ENCODE measurements at regions not wholly inside any gene's neighbourhood (a gene's known extent, or its start where the extent isn't known, plus 50 kb on each side); places are given as distances from the start of the nearest gene placed in this dataset.

- peak overlapping the region; percentile 31; the same call in 1 of the 2 replicates for H3K4me2 ChIP-seq (ENCODE audit: insufficient read depth, low read length)
- no peak for ATAC-seq (ENCODE audit: insufficient read depth, low read depth)
- H3K4me1 ChIP-seq (ENCODE audit: insufficient read depth, low read length) = peaks cover 28% of the 10 kb centered on the region
- no peaks in the 10 kb centered on the region for H3K27me3 ChIP-seq (ENCODE audit: insufficient read depth, low read length, poor library complexity)
- TF ChIP-seq CTCF (IDR thresholded peaks at IDR 0.05; ENCODE audit: borderline replicate concordance, extremely low read depth, low read length, poor library complexity, severe bottlenecking) (no peak), EZH2 (IDR thresholded peaks at IDR 0.05; ENCODE audit: borderline replicate concordance, low read depth, low read length, severe bottlenecking) (no peak)
- peak overlapping the region; percentile 6; the same call in 1 of the 2 replicates for H2AFZ ChIP-seq (ENCODE audit: low read depth, low read length)
- H3K9ac ChIP-seq (ENCODE audit: low read depth, low read length) = no peak overlapping the region
- no peaks in the 10 kb centered on the region for H3K79me2 ChIP-seq (ENCODE audit: insufficient read depth, low read length)
- H4K20me1 ChIP-seq (ENCODE audit: insufficient read depth, low read length) = no peaks in the 10 kb centered on the region
- no peak for DNase-seq
- H3K27ac ChIP-seq (ENCODE audit: low read length) = peak overlapping the region; percentile 52; the same call in 1 of the 2 replicates
- H3K4me3 ChIP-seq (ENCODE audit: low read depth in 1 of 2, low read length in 2 of 2) = no peak overlapping the region
- no peaks in the 10 kb centered on the region for H3K9me3 ChIP-seq (ENCODE audit: insufficient read depth, low read length, severe bottlenecking)
- H3K36me3 ChIP-seq (ENCODE audit: insufficient read depth, low read length) = no peaks in the 10 kb centered on the region
Measured at GRCh38 chr6:135117413-135117968, 62.9 kb upstream of the HBS1L start.

GRCh38 chr6:135116571-135116970 is 61.9 kb upstream of the HBS1L start:
- Histone ChIP-seq H3K27me3 (ENCODE audit: insufficient read depth, low read length, poor library complexity) (no peaks in the 10 kb centered on the region), H3K27ac (ENCODE audit: low read length) (peak overlapping the region; percentile 52), H2AFZ (ENCODE audit: low read depth, low read length) (peak overlapping the region; percentile 14; the same call in 1 of the 2 replicates), H3K9ac (ENCODE audit: low read depth, low read length) (no peak overlapping the region), H3K4me3 (ENCODE audit: low read depth in 1 of 2, low read length in 2 of 2) (no peak overlapping the region), H3K9me3 (ENCODE audit: insufficient read depth, low read length, severe bottlenecking) (no peaks in the 10 kb centered on the region), H3K79me2 (ENCODE audit: insufficient read depth, low read length) (no peaks in the 10 kb centered on the region), H4K20me1 (ENCODE audit: insufficient read depth, low read length) (no peaks in the 10 kb centered on the region), H3K36me3 (ENCODE audit: insufficient read depth, low read length) (no peaks in the 10 kb centered on the region), H3K4me1 (ENCODE audit: insufficient read depth, low read length) (peaks cover 28% of the 10 kb centered on the region), H3K4me2 (ENCODE audit: insufficient read depth, low read length) (peak overlapping the region; percentile 31)
- TF ChIP-seq EZH2 (IDR thresholded peaks at IDR 0.05; ENCODE audit: borderline replicate concordance, low read depth, low read length, severe bottlenecking) = no peak
- TF ChIP-seq CTCF (IDR thresholded peaks at IDR 0.05; ENCODE audit: borderline replicate concordance, extremely low read depth, low read length, poor library complexity, severe bottlenecking) = no peak
- no peak for DNase-seq
- peak; percentile 65 for ATAC-seq (ENCODE audit: insufficient read depth, low read depth)

- Histone ChIP-seq H3K27me3 (ENCODE audit: insufficient read depth, low read length, poor library complexity) (no peaks in the 10 kb centered on the region), H3K4me3 (ENCODE audit: low read depth in 1 of 2, low read length in 2 of 2) (no peak overlapping the region), H3K9ac (ENCODE audit: low read depth, low read length) (no peak overlapping the region), H3K4me2 (ENCODE audit: insufficient read depth, low read length) (no peak overlapping the region), H2AFZ (ENCODE audit: low read depth, low read length) (no peak overlapping the region), H3K9me3 (ENCODE audit: insufficient read depth, low read length, severe bottlenecking) (no peaks in the 10 kb centered on the region), H4K20me1 (ENCODE audit: insufficient read depth, low read length) (no peaks in the 10 kb centered on the region), H3K36me3 (ENCODE audit: insufficient read depth, low read length) (no peaks in the 10 kb centered on the region), H3K27ac (ENCODE audit: low read length) (no peak overlapping the region), H3K4me1 (ENCODE audit: insufficient read depth, low read length) (peaks cover 28% of the 10 kb centered on the region), H3K79me2 (ENCODE audit: insufficient read depth, low read length) (no peaks in the 10 kb centered on the region)
- TF ChIP-seq CTCF (IDR thresholded peaks at IDR 0.05; ENCODE audit: borderline replicate concordance, extremely low read depth, low read length, poor library complexity, severe bottlenecking) = no peak
- no peak for TF ChIP-seq EZH2 (IDR thresholded peaks at IDR 0.05; ENCODE audit: borderline replicate concordance, low read depth, low read length, severe bottlenecking)
- ATAC-seq (ENCODE audit: insufficient read depth, low read depth) = no peak
- DNase-seq = no peak
Measured at GRCh38 chr6:135115834-135116233, 61.2 kb upstream of the HBS1L start.
